Loucy (cell line): ENCODE measurements at regions not wholly inside any gene's neighbourhood (a gene's known extent, or its start where the extent isn't known, plus 50 kb on each side); places are given as distances from the start of the nearest gene placed in this dataset.
"Not testable (repeated sequence)": the region's sequence is repeated elsewhere in the genome, so short reads cannot be mapped to it uniquely, and the experiment has no call there.

ENCODE experiments used
- H2AFZ ChIP-seq: fragments of 200-600 bp; sonication (generic); 2 replicates; pipeline ENCODE4 v1.6.0; 2016; ENCODE audit warnings: antibody characterized with exemption, mild to moderate bottlenecking, low read length, moderate library complexity
- H3F3A ChIP-seq: fragments of 200-600 bp; 2 replicates; pipeline ENCODE4 v1.6.0; 2016; ENCODE audit warnings: antibody characterized with exemption, low read depth, mild to moderate bottlenecking
- H3K27me3 ChIP-seq: fragments of 200-600 bp; sonication (generic); 2 replicates; pipeline ENCODE4 v1.6.1; 2014; ENCODE audit warnings: low read length, mild to moderate bottlenecking; ENCODE audit not compliant: insufficient read depth, poor library complexity, severe bottlenecking
- H3K36me3 ChIP-seq: fragments of 200-600 bp; sonication (generic); 2 replicates; pipeline ENCODE4 v1.6.1; 2016; ENCODE audit warnings: low read length; ENCODE audit not compliant: insufficient read depth
- H3K4me1 ChIP-seq: fragments of 200-600 bp; sonication (generic); 2 replicates; pipeline ENCODE4 v1.5.1; 2014; ENCODE audit warnings: low read length, mild to moderate bottlenecking; ENCODE audit not compliant: insufficient read depth, poor library complexity, severe bottlenecking
- H3K4me2 ChIP-seq: fragments of 200-600 bp; sonication (generic); 2 replicates; pipeline ENCODE4 v1.6.0; 2014; ENCODE audit warnings: antibody characterized with exemption, low read length, low read depth, mild to moderate bottlenecking; ENCODE audit not compliant: poor library complexity, severe bottlenecking
- H3K4me3 ChIP-seq: fragments of 200-600 bp; sonication (generic); 2 replicates; pipeline ENCODE4 v1.5.1; 2014; ENCODE audit warnings: low read length, mild to moderate bottlenecking, mixed read lengths; ENCODE audit not compliant: poor library complexity, severe bottlenecking
- H3K79me2 ChIP-seq: fragments of 200-600 bp; sonication (generic); 2 replicates; pipeline ENCODE4 v1.6.1; 2014; ENCODE audit warnings: low read length; ENCODE audit not compliant: insufficient read depth
- H3K9ac ChIP-seq: fragments of 200-600 bp; sonication (generic); 2 replicates; pipeline ENCODE4 v1.6.0; 2014; ENCODE audit warnings: mild to moderate bottlenecking, low read depth, low read length, moderate library complexity; ENCODE audit not compliant: poor library complexity, severe bottlenecking
- H3K9me2 ChIP-seq: fragments of 200-600 bp; sonication (generic); replicated peaks from 2 replicates; pipeline ENCODE4 v1.6.1; 2016; ENCODE audit warnings: low read depth, low read length, mixed read lengths
- H3K9me3 ChIP-seq: fragments of 200-600 bp; sonication (generic); 2 replicates; pipeline ENCODE4 v1.6.1; 2014; ENCODE audit warnings: mild to moderate bottlenecking, antibody characterized with exemption, low read length, low read depth; ENCODE audit not compliant: insufficient read depth
- H4K20me1 ChIP-seq: fragments of 200-600 bp; sonication (generic); 2 replicates; pipeline ENCODE4 v1.6.0; 2014; ENCODE audit warnings: antibody characterized with exemption, low read length, mild to moderate bottlenecking; ENCODE audit not compliant: insufficient read depth, poor library complexity, severe bottlenecking
- EZH2phosphoT487 ChIP-seq: fragments of 200-600 bp; IDR thresholded peaks from 2 replicates; pipeline ENCODE4 v1.6.1; 2018; ENCODE audit warnings: antibody characterized with exemption, mild to moderate bottlenecking, moderate library complexity, borderline replicate concordance
- TF ChIP-seq, protein P1 (sequence below): fragments of 200-600 bp; sonication (generic); conservative IDR thresholded peaks from 2 replicates; pipeline ENCODE4 v1.5.1; 2014; ENCODE audit warnings: mild to moderate bottlenecking, antibody characterized with exemption, low read length

DNA sequence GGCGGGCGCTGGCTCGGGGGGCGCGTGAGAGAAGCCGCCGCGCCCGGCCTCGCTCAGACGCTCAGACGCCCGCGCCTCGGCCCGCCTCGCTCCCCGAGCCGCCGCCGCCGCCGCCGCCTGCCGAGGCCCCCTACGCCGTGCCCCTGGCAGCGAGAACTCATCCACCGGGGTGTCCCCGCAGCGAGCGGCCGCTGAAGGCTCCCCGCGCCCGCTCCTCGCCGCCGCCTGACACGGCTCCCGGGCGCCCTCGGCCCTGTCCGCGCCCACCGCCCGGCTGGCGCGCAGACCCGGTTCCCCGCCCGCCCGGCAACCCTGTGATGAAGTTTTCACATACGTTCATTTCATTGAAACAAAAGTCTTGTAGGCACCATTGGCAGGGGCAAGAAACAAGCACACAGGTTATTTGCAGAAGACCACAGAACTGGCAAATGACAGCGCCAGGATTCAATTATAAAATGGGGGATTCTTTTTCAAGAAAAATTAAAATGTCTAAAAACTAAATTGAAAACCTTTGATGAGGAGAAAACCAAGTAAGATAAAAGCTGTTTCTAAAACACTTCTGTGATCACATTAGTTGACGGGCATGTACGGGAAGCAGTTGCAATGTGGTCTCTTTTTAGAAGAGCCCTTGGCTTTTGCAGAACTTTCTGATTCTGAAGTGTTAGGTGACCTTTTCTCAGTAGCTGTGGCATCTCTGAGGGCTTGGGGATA lies 50.5 kb upstream of the TUBA3D start:
- H3K79me2 ChIP-seq = no peaks in the 10 kb centered on the region
- peak overlapping the region; percentile 89 for H3K4me2 ChIP-seq
- H3K9ac ChIP-seq = peak overlapping the region; percentile 94
- no peak overlapping the region for H2AFZ ChIP-seq
- peaks cover 28% of the 10 kb centered on the region for H3K4me1 ChIP-seq
- H3K27me3 ChIP-seq = no peaks in the 10 kb centered on the region
- H3K4me3 ChIP-seq = peak overlapping the region; percentile 83
- no peaks in the 10 kb centered on the region for H3K9me2 ChIP-seq
- H3K36me3 ChIP-seq = no peaks in the 10 kb centered on the region
- peaks cover 6% of the 10 kb centered on the region for H3F3A ChIP-seq
- H3K9me3 ChIP-seq = no peaks in the 10 kb centered on the region
- TF ChIP-seq, protein P1, sequence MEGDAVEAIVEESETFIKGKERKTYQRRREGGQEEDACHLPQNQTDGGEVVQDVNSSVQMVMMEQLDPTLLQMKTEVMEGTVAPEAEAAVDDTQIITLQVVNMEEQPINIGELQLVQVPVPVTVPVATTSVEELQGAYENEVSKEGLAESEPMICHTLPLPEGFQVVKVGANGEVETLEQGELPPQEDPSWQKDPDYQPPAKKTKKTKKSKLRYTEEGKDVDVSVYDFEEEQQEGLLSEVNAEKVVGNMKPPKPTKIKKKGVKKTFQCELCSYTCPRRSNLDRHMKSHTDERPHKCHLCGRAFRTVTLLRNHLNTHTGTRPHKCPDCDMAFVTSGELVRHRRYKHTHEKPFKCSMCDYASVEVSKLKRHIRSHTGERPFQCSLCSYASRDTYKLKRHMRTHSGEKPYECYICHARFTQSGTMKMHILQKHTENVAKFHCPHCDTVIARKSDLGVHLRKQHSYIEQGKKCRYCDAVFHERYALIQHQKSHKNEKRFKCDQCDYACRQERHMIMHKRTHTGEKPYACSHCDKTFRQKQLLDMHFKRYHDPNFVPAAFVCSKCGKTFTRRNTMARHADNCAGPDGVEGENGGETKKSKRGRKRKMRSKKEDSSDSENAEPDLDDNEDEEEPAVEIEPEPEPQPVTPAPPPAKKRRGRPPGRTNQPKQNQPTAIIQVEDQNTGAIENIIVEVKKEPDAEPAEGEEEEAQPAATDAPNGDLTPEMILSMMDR = no peak
- no peak for TF ChIP-seq EZH2phosphoT487
- no peaks in the 10 kb centered on the region for H4K20me1 ChIP-seq

DNA sequence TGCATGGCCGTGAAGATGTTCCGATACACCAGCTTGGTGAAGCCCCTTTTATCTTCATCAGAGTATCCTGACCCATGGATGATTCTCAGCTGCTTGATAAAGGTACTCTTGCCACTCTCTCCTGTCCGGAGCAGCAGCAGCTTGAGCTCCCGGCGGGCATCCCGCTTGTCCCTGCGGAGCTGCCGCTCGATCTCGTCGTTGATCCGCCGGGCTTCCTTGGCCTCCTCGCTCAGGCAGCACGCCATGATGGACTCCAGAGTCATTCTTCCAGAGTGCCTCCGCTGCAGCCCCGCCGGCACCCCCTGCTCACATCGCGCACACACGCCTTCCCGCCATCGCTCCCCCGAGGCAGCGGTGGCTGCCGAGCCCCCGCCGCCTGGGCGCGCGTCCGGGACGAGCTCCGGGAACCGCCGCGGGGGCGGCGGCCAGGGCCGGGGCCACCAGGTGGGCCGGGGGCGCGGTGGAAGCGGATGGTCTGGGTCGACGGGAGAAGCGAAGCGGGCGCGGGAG lies 51.3 kb upstream of the TUBA3D start:
- H3F3A ChIP-seq, H3K27me3 ChIP-seq, H4K20me1 ChIP-seq, H3K4me3 ChIP-seq, H3K79me2 ChIP-seq, H3K9me3 ChIP-seq, H3K9ac ChIP-seq, H2AFZ ChIP-seq, H3K9me2 ChIP-seq, H3K36me3 ChIP-seq, H3K4me2 ChIP-seq: not testable (repeated sequence)
- peaks cover 28% of the 10 kb centered on the region for H3K4me1 ChIP-seq

DNA sequence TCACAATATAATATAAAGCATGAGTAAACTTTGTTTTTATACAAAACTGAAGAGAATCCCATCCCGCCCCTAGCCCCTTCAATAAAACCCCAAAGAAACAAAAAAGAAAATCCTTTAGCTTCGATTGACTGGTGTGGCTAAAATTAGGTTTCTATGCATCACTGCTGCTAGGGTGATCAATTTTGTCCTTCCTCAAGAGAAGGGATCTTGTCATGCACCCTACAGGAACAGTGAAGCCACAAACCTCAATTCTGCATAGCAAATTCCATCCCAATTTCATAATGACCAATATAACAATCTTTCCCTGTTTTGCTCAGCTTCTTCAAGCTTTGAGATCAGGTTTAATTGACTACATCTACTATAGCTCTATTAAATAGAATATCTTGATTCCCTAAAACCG lies 55.2 kb upstream of the TUBA3D start:
- not testable (repeated sequence) for H3K36me3 ChIP-seq, H3K4me2 ChIP-seq, H3K27me3 ChIP-seq, H3K79me2 ChIP-seq, H4K20me1 ChIP-seq, H2AFZ ChIP-seq, H3K9ac ChIP-seq, H3F3A ChIP-seq, H3K9me3 ChIP-seq, H3K9me2 ChIP-seq, H3K4me1 ChIP-seq, H3K4me3 ChIP-seq

DNA sequence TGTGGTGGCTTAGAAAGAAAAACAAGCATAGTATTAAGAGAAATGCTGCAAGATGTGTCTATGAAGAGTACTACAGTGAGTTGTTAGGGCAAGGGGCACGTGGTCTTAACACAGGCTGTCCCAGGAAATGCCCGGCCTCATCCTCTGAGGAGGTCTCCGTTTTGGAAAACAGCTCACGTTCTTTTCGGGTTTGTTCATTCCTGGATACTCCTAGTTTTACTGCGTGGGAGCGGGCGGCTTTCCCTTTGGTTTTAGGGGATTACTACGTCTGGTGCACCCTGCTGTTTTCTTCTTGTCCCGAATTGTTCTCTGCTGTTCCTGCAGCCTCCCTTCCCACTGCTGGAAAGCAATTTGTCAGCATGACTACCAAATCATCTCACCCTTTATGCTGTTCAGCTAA lies 55.5 kb upstream of the RAB6D start:
- Histone ChIP-seq H3K9me2 (no peaks in the 10 kb centered on the region), H4K20me1 (no peaks in the 10 kb centered on the region), H3K27me3 (no peaks in the 10 kb centered on the region), H3F3A (no peaks in the 10 kb centered on the region), H3K4me1 (no peaks in the 10 kb centered on the region), H3K9ac (no peak overlapping the region), H3K4me3 (no peak overlapping the region), H3K9me3 (no peaks in the 10 kb centered on the region), H3K36me3 (no peaks in the 10 kb centered on the region), H2AFZ (no peak overlapping the region), H3K4me2 (no peak overlapping the region), H3K79me2 (no peaks in the 10 kb centered on the region)
- TF ChIP-seq EZH2phosphoT487 = no peak
- TF ChIP-seq, protein P1 = no peak
